ENCODE measurements at regions not wholly inside any gene's neighbourhood (a gene's known extent, or its start where the extent isn't known, plus 50 kb on each side); places are given as distances from the start of the nearest gene placed in this dataset.

DNA sequence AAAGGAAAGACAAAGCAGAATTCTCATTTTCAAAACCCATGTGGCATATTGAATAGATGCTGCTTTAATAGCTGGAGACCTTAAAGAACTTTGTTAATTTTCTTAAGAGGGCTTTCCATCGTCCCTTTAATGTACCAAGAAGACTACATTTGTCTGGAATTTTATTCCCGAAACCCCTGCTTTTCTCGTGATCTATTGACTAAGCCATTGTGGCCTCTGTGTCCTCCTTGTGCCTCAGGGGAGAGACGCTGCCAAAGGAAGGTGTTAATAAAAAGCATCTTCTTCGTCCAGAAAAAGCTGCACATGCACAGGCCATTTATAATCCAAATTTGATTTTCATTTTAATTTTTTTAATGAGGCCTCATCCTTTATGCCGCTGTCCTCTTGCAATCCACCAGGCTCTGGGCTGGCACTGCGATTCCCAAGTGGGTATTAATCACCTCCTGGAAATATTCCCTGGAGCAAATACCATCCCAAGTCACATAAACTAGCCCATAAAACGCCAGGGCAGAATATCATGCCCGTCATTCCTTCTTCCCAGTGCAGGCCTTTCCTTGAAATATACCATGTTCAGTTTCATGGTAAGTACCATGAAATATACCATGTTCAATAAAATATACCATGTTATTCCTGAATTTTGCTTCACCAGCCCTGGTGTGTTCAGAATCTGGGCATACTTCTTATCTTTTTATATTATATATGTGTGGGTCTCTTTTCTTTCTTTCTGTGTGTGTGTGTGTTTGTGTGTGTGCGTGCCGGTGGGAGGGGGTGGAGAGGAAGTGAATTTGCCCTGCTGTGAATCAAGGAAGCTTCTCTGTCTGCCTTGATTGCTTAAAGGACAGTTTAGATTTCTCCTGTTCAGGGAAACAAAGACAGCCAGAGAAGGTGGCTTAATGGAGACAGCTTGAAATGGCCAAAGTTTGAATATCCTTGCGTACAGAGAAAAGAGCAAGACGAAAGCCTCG lies 147.6 kb downstream of the PHETA1 start:
- no peak for DNase-seq

DNA sequence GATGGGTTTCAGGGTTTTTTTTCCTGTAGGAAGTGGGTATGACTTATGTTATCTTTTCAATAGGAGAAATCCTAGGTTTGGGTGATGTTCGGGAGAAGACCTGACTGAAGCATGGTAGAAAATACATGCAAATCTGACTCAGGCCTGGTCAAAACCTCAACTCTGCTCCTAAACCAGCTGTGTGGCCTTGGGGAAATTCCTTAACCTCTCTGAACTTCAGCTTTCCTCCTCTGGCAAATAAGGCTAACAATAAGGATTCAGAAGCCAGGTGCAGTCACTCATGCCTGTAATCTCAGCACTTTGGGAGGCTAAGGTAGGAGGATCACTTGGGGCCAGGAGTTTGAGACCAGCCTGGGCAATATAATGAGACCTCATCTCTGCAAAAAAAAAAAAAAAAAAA lies 148.5 kb downstream of the PHETA1 start:
- DNase-seq, result no peak

DNA sequence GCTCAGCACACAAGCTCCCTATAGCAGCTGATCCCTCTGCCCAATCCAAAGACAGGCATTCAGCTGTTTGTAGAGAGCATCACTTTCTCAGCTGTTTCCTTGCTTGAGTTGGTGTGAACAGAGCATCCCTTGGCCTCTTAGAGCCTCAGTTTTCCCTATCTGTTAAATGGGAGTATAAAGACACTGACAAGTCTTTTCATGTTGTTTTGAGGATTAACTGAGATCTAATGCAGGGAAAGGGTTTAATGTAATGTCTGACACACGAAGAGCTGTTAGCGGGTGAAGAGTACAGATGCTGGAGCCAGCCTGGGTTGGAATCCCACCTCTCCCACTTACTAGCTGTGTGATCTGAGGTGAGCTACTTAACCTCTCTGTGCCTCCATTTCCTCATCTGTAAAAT lies 149.5 kb downstream of the PHETA1 start:
- DNase-seq, result no peak

DNA sequence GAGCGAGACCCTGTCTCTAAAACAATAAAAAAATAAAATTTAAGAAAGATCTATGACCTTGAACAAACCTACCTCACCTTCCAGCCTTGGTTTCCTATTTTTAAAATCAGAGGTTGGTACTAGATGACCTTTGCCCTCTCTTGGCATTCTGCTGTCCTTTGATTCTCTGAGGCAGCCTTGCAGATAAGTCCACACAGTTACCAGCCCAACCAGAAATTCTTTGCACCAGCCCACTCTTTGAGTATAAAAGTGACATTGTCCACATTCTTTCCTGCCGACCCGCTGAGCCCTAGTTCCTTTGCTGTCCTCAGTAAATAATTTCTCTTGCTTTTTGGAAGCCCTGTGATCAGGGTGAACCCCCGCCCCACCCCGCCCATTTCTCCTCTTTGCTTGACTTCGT lies 150.4 kb downstream of the PHETA1 start:
- no peak for DNase-seq

DNA sequence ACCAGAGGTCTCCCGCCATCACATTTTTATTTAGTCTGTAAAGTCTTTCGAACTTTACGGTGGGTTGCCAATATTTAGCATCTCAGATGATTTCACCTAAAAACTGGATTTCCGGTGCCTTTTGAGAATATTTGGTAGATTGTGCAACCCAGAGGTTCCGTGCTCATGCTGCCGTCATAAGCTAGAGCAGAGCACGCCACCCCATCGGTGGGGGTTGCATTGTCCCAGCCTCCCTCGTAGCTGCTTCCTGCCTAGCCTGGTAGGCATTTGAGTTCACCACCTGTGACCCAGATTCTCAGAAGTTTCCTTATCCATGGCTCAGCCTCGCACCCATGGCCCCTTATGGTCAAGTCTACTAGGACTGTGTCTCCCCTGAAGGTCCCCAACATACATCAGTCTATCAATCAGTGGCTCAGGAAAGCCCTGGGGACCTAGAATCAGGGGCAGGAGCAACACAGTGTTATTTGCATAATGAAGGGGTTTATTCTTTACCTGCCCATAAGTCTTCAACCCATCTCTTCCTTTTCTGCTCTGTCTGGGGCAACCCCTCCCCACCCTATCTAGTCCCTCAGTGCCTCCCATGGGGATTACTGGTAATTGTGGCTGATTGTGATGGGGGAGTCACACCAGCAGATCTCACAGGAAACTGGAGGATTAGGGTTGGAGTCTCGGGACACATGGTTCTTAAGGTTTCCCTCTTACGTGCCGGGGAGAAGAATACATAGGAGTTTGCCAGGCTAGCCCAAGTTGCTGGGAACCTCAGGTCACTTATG lies 152.3 kb downstream of the PHETA1 start:
- no peak for DNase-seq

DNA sequence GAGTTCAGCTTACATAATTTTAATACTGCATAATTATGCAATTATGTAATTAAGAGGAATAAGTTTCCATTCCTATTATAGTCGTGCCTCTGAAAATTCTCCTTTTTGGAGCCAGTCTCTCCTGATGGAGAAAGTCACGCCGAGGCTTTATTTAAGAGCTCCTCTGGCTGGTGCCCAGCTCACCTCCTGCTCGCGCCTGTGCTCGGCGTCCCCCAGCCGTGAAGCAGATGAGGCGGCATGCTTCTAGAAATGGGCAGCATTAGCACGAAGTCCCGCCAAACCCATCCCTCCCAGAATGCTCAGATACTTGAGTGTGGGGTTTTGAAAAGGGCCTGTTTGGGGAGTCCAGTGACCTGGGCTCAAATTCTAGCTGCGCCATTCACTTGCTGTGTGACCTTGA lies 153.0 kb downstream of the PHETA1 start:
- DNase-seq, result no peak

DNA sequence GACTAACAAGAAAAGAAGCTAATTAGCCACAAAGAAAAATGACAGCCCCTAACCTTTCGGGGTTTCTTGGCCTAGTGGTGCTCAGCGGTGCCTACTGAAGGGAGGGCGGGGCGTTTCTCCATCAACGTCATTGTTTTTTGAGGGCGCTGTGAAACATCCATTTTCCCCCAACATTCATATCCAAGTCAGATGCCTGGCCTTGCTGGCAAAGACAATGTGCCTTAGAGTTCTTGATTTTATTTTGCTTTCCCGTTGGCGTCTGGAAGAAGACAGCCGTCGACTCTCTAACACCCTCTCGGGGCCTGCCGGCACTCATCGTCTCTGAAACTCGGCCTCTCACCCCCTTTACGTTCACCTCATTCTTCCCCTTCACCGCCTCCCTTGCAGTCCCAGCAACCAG lies 154.5 kb downstream of the PHETA1 start:
- no peak for DNase-seq

DNA sequence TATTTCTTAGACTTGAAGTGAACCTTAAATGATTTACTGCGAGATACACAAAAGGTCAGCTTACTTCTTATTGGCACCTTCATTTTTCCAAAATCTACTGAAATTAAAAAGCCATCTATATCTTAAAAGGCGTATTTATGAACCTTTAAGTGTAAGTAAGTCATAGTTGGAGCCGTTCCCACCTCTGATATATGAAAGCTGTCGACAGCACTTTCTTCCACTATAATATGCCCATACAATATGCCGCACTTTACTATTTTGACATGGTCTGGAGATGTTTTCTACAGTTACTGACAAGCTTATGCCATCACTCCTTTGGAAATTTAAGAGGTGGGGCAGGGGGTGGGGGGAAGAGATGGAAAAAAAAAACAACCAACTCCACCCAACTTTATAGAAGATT lies 155.3 kb downstream of the PHETA1 start:
- DNase-seq, result no peak

DNA sequence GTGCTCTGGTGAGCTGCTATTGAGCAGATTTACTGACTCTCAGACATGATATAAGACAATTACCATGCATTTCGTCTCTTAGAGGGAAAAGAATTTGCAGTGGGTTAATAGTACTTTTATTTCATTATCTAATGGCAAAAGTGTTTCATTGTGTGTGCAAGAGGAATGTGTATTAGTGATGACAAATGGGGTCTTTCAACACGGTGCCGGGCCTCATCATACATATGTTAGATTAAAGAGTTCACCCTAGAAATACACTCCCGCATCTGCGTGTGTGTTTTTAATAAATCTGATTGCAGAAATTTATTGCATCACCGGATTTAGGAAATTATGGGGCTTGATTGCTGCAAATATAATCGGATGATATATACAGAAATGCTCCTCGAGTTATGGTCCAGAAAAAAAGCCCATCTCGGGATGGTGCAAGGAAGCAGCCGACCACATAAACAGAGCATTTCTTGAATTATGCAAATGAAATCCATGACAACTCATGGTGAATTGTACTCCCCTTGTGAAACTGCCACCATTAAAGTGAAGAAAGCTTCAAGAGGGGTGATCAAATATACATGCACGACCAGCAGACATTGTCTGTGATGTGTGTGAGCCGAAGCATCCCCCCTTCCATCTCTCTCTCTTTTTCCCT lies 156.0 kb downstream of the PHETA1 start:
- DNase-seq, result no peak

DNA sequence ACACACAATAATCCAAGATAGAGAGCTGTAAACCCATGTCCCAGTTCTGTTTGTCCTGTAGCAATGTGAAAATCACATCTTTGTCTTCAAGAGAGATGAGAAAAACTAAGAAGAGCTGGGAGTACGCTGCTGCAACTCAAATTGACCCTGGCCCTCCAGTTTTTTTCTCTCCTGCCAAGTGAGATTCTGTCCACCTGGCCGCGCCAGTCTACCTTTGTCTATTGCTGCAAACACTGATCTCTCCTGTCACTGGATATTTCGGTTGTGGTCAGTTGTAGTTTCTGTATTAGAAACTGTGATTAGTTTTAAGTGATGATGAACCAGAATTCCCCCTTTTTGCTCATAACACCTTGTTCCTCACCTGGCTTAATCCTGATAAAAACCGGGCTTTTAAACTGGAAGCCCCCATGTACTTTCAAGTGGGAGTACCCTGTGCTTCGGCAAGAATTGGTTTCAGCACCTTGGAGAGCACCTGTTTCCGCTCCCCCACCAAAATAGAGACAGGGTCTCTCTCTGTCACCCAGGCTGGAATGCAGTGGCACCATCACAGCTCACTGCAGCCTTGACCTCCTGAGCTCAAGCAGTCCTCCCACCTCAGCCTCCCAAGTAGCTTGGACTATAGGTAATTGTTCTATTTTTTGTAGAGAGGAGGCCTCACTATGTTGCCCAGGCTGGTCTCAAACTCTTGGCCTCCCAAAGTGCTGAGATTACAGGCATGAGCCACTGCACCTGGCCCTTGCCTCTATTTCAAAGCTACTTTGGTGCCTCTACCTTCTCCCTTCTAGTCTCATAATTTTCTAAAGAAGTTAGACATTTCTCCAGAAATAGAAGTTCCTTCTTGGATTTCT lies 156.8 kb downstream of the PHETA1 start:
- no peak for DNase-seq

DNA sequence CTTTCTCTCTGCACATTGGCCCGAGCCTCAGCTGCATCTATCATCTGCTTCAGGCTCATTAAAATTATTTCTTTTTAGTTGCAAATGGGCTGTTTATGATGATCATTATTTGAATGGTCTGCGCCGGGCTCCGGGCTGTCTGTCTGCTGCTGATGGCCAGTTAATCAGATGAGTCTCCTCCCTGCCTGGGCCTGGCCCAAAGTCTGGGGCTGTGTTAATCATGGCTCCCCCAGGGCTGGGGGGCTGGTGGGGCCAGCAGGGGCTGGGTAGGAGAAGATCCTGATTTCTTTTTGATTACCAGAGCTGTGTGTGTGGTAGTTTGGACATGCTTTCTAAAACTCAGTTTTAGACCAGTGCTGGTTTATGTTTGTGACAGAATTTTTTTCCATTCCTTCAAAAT lies 159.1 kb downstream of the PHETA1 start:
- DNase-seq, result no peak

DNA sequence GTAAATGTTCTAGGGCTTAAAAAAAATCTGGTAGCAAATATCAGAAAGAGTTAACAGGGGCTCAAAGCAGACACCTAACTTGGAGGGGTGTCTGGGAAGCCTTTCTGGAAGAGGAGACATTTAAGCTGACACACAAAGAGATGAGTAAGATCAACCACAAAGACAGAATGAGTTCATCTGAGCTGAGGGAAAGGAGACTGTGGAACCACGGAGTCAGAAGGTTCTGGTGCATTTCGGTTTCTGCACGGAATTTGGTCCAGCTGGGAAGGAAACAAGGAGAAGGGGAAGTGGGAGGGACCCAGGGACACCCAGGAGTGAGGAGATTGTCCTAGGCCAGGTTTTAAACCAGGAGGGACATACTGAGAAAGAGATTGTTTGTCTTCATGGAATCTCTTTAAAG lies 161.1 kb downstream of the PHETA1 start:
- no peak for DNase-seq

DNA sequence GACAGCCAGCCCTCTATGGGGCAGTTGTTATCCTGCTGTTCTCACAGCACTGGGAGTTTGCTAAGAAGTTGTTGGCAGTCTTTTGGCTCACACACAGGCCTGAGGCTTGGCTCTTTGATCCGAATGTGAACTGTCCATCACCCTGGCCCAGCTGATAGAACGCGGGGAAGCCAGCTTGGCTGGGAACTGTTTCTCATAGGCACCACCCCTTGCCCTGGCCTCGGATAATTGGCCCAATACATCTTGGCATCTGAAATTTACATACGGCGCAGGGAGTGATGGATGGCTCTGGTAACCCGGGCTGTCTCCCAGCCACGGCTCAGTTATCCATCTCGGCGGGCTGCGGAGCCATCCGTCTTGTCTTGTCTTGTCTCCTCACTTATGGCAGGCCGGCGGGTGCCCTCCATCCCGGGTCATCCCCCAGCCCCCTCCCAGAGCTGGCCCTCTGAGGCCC lies 164.1 kb downstream of the PHETA1 start:
- DNase-seq, result no peak

DNA sequence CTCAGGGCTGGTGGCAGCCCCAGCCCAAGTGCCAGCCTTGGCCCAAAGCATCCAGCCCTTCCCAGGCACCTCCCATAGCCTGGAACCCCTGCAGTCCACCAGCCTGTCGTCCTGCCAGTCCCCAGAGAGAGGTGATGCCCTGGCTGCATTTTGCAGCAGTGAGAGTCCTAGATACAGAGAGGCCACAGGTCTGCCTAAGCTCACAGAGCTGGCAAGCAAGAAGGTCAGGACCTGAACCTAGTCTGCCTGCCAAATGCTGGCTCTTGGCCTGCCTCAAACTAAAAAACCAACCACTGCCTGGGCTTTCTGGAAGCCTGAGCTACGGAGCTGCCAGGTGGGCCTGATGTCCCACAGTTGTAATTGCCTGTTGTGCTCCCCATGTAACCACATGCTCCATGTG lies 164.9 kb downstream of the PHETA1 start:
- no peak for DNase-seq

DNA sequence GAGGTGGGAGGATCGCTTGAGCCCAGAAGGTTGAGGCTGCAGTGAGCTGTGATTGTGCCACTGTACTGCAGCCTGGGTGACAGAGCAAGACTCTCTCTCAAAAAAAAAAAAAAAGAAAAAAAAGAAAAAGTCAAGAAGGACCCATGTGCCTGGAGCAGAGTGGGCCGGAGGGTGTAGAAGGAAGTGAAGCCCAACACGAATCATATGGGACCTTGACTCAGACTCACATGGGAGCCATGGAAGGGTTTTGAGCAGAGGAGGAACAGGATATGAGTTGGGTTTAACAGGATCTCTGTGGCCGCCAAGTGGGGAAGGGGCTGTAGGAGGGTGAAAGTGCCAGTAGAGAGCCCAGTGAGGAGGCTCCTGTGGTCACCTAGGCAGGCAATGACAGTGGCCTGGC lies 165.4 kb downstream of the PHETA1 start:
- DNase-seq, result no peak

DNA sequence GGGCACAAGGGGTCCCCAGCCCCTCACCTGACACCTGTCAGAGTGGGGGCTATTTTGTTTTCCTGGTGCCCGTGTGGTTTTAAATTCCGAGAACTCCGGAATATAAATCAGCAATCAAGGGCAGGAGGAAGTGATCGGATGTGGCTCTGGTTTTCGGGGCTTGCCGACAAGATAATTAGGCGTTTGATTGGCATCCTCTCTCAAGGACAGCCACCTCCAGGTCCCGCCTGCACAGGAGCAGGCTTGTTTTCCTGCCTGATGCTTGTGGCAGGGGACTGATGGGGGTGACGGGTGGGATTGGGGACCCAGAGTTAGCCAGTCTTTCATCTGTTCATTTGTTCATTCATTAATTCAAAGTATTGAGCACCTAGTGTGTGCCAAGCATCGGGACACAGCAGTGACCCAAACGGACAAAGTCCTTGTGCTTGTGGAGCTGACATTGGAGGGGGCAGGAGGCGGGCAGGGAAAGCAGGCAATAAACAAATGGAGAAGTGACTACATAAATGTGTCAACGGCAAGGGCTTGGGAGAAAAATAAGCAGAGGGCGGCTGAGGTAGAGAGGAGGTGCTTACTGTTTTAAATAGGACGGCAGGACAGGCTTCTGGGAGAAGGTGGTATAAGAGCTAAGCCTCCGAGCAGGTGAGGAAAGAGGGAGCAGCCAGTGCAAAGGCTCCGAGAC lies 166.5 kb downstream of the PHETA1 start:
- DNase-seq, result no peak

DNA sequence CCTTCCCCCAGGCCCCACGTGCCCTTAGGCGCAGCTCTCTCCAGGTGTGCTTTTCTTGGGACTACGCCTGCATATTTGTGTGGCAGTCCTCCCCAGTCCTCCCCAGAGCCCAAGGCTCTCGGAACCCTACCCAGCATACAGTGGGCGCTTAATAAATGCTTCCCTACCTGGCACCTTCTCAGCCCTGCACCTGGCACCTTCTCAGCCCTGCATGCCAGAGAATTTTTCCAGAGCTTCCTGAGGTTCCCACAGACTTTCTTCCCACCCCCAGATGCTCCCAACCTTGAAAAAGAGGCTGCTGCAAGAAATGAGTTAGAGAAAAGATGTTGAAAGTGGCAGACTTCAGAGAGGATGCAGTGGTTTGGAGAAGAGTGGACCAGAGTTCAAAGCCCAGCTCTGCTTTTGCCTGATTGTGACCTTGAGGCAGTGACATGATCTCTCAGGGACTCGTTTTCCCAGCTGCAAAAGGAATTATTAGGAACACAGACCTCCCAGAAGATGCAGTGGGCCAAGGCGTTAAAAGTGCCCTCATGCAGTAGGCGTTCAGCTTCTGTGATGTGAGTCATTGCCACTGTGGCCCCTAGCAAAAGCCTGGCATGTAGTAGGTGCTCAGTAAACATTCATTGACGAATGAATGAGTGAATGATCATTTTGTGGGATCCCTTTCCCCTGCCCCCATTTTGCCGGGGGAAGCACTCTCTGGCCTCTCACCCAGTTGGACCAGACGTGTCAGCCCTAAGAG lies 167.2 kb downstream of the PHETA1 start:
- no peak for DNase-seq

DNA sequence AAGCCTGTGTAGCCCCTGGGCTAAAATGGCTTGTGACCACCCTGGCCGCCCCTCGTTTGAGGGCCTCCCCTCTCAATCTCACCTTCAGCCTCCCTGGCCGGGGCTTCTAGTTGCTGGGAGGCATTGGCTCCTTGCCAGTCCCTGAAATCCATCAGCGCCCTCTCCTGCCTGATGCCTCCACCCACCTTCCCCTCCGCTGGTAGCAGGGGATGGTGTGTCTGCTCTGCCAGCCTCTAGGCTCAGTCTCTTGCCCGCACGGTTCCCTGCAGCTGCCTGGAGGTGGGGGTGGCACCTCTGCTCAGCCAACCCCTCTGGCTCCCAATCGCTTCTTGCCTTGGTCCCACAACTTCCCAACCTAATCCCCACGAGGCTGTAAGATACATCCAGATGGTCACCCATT lies 167.9 kb downstream of the PHETA1 start:
- DNase-seq, result no peak

DNA sequence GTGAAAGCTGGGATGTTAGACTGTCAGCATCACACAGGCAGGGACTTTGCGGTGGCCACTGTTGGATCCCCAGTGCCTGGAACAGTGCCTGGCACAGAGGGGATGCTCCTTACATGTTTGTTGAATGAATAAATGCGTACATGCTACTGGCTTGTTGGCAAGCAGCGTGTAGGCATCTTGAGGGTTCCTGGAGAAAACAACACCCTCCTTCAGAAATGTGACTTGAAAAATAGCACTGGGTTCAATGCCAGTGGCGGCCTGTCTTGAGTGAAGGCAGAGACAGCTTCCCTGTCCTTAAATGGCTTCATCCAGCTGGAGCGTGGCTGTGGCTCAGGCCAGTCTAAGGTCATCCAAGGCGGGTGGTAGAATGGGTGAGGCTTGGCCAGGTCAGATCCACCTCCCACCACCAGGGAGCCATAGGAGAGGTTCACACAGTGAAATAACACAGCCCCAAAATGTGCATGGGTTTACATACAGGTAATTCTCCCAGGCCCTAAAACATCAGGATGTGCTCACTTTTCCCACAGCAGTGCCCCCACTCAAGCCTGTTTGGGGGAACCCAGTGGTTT lies 171.4 kb downstream of the PHETA1 start:
- DNase-seq, result no peak

DNA sequence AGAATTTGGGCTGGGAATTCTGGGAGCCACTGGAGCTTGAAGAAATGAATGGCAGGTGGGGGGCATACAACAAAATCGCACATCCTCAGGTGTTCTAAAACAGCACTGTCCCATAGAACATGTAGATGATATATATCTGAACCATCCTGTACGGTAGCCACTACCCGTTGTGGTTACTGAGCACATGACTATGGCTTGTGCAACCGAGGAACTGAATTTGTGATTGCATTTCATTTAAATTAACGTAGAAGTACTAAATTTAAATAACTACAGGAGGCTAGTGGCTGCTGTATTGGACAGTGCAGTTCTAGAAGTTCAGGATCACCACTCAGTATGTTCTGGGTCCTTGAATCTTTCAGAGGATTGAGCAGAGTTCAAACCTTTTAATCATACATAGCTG lies 172.4 kb downstream of the PHETA1 start:
- no peak for DNase-seq

DNA sequence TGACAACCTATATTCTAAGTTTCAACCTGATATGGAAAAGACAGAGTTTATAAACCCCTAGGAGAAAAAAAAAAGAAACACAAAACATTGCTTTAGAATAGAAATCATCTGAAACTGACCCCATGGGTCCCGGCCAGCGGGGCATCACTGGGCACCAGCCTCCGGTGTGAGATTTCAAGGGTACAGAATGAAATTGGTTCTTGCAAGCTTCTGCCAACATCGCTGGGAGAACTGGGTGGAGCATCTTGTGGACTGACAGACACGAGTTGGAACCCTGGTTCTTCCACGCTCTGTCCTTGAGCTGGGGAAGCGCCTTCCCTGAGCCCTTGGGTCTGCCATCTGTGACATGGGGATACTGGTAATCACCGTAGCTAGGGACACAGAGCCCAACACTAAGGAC lies 173.6 kb downstream of the PHETA1 start:
- DNase-seq, result no peak

All from activated naive CD4-positive, alpha-beta T cell (primary cell).